Trophoblast cell (in vitro differentiated cells and primary cell): ENCODE measurements at regions not wholly inside any gene's neighbourhood (a gene's known extent, or its start where the extent isn't known, plus 50 kb on each side); places are given as distances from the start of the nearest gene placed in this dataset.

Experiments used
- DNase-seq, 2 donors: peaks; one replicate each; pipeline ENCODE4 v3.0.0-alpha.2; 2016
- H2AFZ ChIP-seq: 2 replicates; pipeline ENCODE4 v1.6.1; 2013; ENCODE audit warnings: low read length, moderate library complexity, mild to moderate bottlenecking; ENCODE audit not compliant: insufficient read depth, poor library complexity
- H2AK5ac ChIP-seq: 2 replicates; pipeline ENCODE4 v1.6.1; 2013; ENCODE audit warnings: mild to moderate bottlenecking, low read length
- H2BK120ac ChIP-seq: 2 replicates; pipeline ENCODE4 v1.6.1; 2013; ENCODE audit warnings: low read length, mild to moderate bottlenecking, moderate library complexity; ENCODE audit not compliant: insufficient read depth, poor library complexity
- H2BK12ac ChIP-seq: 2 replicates; pipeline ENCODE4 v1.6.1; 2013; ENCODE audit warnings: mild to moderate bottlenecking, low read length, moderate library complexity
- H2BK5ac ChIP-seq: 2 replicates; pipeline ENCODE4 v1.6.1; 2013; ENCODE audit warnings: low read length, low read depth, moderate library complexity, mild to moderate bottlenecking; ENCODE audit not compliant: poor library complexity
- H3K14ac ChIP-seq: 2 replicates; pipeline ENCODE4 v1.6.1; 2013; ENCODE audit warnings: mild to moderate bottlenecking, low read length
- H3K18ac ChIP-seq: 2 replicates; pipeline ENCODE4 v1.6.1; 2013; ENCODE audit warnings: mild to moderate bottlenecking, low read length
- H3K23ac ChIP-seq: 2 replicates; pipeline ENCODE4 v1.6.1; 2013; ENCODE audit warnings: low read length
- H3K27ac ChIP-seq: 2 replicates; pipeline ENCODE4 v1.5.1; 2013; ENCODE audit warnings: low read depth, mild to moderate bottlenecking, inconsistent platforms, low read length, moderate library complexity
- H3K27me3 ChIP-seq: 2 replicates; pipeline ENCODE4 v1.6.1; 2013; ENCODE audit warnings: inconsistent platforms, mild to moderate bottlenecking, low read length, moderate library complexity; ENCODE audit not compliant: insufficient read depth
- H3K36me3 ChIP-seq, 2 experiments: 1 replicate in 1 of 2; 2 replicates in 1 of 2; pipeline ENCODE4 v1.6.1; 2013; ENCODE audit warnings: low read length in 2 of 2, mild to moderate bottlenecking in 2 of 2, moderate library complexity in 1 of 2; ENCODE audit not compliant: insufficient read depth in 2 of 2, control insufficient read depth in 1 of 2
- H3K4ac ChIP-seq: 2 replicates; pipeline ENCODE4 v1.6.1; 2013; ENCODE audit warnings: low read depth, mild to moderate bottlenecking, low read length, moderate library complexity
- H3K4me1 ChIP-seq, 2 experiments: 1 replicate in 1 of 2; 2 replicates in 1 of 2; pipeline ENCODE4 v1.6.1; 2013; ENCODE audit warnings: low read length in 2 of 2, mild to moderate bottlenecking in 2 of 2, moderate library complexity in 1 of 2; ENCODE audit not compliant: insufficient read depth in 2 of 2, control insufficient read depth in 1 of 2
- H3K4me2 ChIP-seq: 2 replicates; pipeline ENCODE4 v1.6.1; 2013; ENCODE audit warnings: inconsistent platforms, mild to moderate bottlenecking, low read length, moderate library complexity
- H3K4me3 ChIP-seq: 2 replicates; pipeline ENCODE4 v1.5.1; 2013; ENCODE audit warnings: mild to moderate bottlenecking, low read depth, low read length, inconsistent platforms
- H3K79me1 ChIP-seq: one replicate; pipeline ENCODE4 v1.6.1; 2013; ENCODE audit warnings: low read length
- H3K79me2 ChIP-seq: 2 replicates; pipeline ENCODE4 v1.6.1; 2013; ENCODE audit warnings: low read length, mild to moderate bottlenecking; ENCODE audit not compliant: control insufficient read depth, insufficient read depth, poor library complexity
- H3K9ac ChIP-seq: 2 replicates; pipeline ENCODE4 v1.6.1; 2013; ENCODE audit warnings: mild to moderate bottlenecking, low read length
- H3K9me3 ChIP-seq: 2 replicates; pipeline ENCODE4 v1.6.1; 2013; ENCODE audit warnings: low read depth, mild to moderate bottlenecking, control low read depth, inconsistent platforms, low read length; ENCODE audit not compliant: insufficient read depth
- H4K12ac ChIP-seq: 2 replicates; pipeline ENCODE4 v1.6.1; 2013; ENCODE audit warnings: low read depth, mild to moderate bottlenecking, low read length, moderate library complexity
- H4K8ac ChIP-seq: 2 replicates; pipeline ENCODE4 v1.6.1; 2013; ENCODE audit warnings: low read depth, mild to moderate bottlenecking, low read length, moderate library complexity
- H4K91ac ChIP-seq: one replicate; pipeline ENCODE4 v1.6.1; 2013; ENCODE audit warnings: low read depth, mild to moderate bottlenecking, low read length, moderate library complexity
- WGBS: extraction: QIAGEN DNeasy Blood & Tissue Kit; methylation state at CpG from one replicate; pipeline ENCODE4 v1.1.7; 2013; ENCODE audit warnings: missing lambda C conversion rate; ENCODE audit not compliant: insufficient read length, insufficient coverage; ENCODE audit errors: extremely low coverage; 5-methylcytosine and 5-hydroxymethylcytosine counted together

DNA sequence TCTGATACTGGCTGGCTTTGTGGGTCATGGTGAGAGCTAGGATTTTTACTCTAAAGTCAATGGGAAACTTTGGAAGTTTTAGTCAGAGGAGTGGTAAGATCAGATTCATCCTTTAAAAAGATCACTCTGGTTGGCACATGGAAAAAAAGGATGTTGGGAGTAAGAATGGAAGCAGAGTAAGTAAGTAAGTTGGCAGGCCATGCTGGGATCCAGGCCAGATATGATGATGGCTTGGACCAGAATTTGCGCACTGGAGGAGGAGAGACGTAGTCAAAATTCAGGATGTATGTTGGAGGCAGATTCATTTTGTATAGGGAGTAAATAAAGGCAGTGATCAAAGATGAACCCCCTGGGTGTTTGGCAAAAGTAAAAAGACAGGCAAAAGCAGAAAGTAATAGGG is 283.3 kb upstream of the THSD7B start:
- no peaks in the 10 kb centered on the region for H3K79me2 ChIP-seq

DNA sequence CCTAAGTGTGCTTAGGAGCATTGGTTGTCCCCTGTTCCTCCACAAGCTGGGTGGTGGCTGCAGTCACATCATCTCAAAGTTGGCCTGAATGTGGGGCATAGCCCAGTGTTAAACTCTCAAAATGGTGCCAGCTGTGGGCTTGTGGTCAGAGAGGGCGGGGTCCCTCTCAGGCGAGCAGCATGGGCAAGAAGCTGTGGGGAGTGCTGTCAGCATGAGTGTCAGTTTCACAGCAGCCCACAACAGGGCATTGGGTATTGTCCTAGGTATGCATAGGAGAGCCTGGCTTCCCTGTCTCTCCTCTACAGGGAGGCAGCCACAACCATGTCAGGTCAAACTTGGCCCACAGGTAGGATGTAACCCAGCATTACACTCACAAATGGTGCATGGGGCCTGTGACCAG is 285.6 kb upstream of the THSD7B start:
- Histone ChIP-seq H4K12ac (no peak overlapping the region), H2BK12ac (no peak overlapping the region), H3K23ac (no peak overlapping the region), H3K14ac (no peak overlapping the region), H3K4me1 (no peaks in the 10 kb centered on the region), H2BK5ac (no peak overlapping the region), H3K27ac (no peak overlapping the region), H3K9me3 (no peaks in the 10 kb centered on the region), H3K4me2 (no peak overlapping the region), H2AFZ (no peak overlapping the region), H4K91ac (no peak overlapping the region), H3K18ac (no peak overlapping the region), H3K79me1 (no peaks in the 10 kb centered on the region), H3K27me3 (no peaks in the 10 kb centered on the region), H3K4me3 (no peak overlapping the region), H4K8ac (no peak overlapping the region), H3K4ac (no peak overlapping the region), H3K36me3 (no peaks in the 10 kb centered on the region), H2BK120ac (no peak overlapping the region), H3K9ac (no peak overlapping the region), H2AK5ac (no peak overlapping the region), H3K79me2 (no peaks in the 10 kb centered on the region)
- no peak for DNase-seq
- WGBS, result no CpG with 5 or more reads among the region's 2 CpGs

More for the DNA sequence above, 283.3 kb upstream of the THSD7B start:
- Histone ChIP-seq H2AFZ (no peak overlapping the region), H2BK120ac (no peak overlapping the region), H3K4me1 (no peaks in the 10 kb centered on the region), H2BK12ac (no peak overlapping the region), H4K8ac (no peak overlapping the region), H4K91ac (no peak overlapping the region), H4K12ac (no peak overlapping the region), H3K14ac (no peak overlapping the region), H3K4ac (no peak overlapping the region), H3K9ac (no peak overlapping the region), H3K27me3 (no peaks in the 10 kb centered on the region), H3K18ac (no peak overlapping the region), H3K9me3 (no peaks in the 10 kb centered on the region), H3K27ac (no peak overlapping the region), H2BK5ac (no peak overlapping the region), H2AK5ac (no peak overlapping the region), H3K23ac (no peak overlapping the region), H3K36me3 (no peaks in the 10 kb centered on the region), H3K4me3 (no peak overlapping the region), H3K4me2 (no peak overlapping the region), H3K79me1 (no peaks in the 10 kb centered on the region)
- WGBS, result no CpG with 5 or more reads among the region's 2 CpGs
- DNase-seq, result no peak

DNA sequence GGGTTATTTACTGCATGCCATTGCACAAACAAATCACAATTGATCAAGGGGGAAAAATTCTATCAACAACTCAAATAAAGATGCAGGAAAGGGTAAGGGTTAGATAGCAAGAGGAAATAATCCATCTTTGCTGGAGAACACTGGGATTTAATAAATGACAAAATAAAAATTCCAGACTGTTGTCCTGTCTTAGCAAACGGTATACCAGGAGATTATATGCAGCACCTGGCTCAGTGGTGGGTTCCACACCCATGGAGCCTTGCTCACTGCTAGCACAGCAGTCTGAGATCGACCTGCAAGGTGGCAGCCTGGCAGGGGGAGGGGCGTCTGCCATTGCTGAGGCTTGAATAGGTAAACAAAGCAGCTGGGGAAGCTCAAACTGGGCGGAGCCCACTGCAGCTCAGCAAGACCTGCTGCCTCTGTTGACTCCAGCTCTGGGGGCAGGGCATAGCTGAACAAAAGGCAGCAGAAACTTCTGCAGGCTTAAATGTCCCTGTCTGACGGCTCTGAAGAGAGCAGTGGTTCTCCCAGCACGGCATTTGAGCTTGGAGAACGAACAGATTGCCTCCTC is 296.5 kb upstream of the THSD7B start:
- H4K91ac ChIP-seq, result no peak overlapping the region
- no peaks in the 10 kb centered on the region for H3K27me3 ChIP-seq
- no peak overlapping the region for H4K12ac ChIP-seq
- no peak overlapping the region for H3K9ac ChIP-seq
- no peak overlapping the region for H3K18ac ChIP-seq
- no peak overlapping the region for H3K4ac ChIP-seq
- H3K23ac ChIP-seq, result no peak overlapping the region
- no peak overlapping the region for H3K4me2 ChIP-seq
- no peak overlapping the region for H3K27ac ChIP-seq
- H2BK120ac ChIP-seq, result no peak overlapping the region
- no peaks in the 10 kb centered on the region for H3K36me3 ChIP-seq
- no peak overlapping the region for H2AK5ac ChIP-seq
- no peak overlapping the region for H4K8ac ChIP-seq
- H3K79me2 ChIP-seq, result no peaks in the 10 kb centered on the region
- H2BK5ac ChIP-seq, result no peak overlapping the region
- no peak overlapping the region for H2AFZ ChIP-seq
- H3K4me3 ChIP-seq, result no peak overlapping the region
- H2BK12ac ChIP-seq, result no peak overlapping the region
- no peak overlapping the region for H3K14ac ChIP-seq
- H3K4me1 ChIP-seq, result no peaks in the 10 kb centered on the region
- WGBS, result no CpG with 5 or more reads among the region's 7 CpGs
- DNase-seq, result no peak
- H3K9me3 ChIP-seq, result peaks cover 5% of the 10 kb centered on the region
- H3K79me1 ChIP-seq, result no peaks in the 10 kb centered on the region

DNA sequence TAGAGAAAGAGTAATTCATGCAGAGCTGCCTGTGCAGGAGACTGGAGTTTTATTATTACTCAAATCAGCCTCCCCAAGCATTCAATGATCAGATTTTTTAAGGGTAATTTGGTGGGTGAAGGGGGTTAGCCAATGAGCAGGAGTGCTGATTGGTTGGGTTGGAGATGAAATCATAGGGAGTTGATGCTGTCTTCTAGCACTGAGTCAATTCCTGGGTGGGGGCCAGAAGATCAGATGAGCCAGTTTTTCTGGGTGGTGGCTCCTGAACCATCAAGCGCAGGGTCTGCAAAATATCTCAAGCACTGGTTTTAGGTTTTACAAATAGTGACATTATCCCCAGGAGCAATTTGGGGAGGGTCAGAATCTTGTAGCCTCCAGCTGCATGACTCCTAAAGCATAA is 312.8 kb upstream of the THSD7B start:
- Histone ChIP-seq H3K36me3 (no peaks in the 10 kb centered on the region), H3K4ac (no peak overlapping the region), H2AK5ac (no peak overlapping the region), H3K4me1 (no peaks in the 10 kb centered on the region), H3K4me2 (no peak overlapping the region), H4K91ac (no peak overlapping the region), H3K9me3 (no peaks in the 10 kb centered on the region), H2BK12ac (no peak overlapping the region), H3K4me3 (no peak overlapping the region), H3K27me3 (no peaks in the 10 kb centered on the region), H3K79me2 (no peaks in the 10 kb centered on the region), H2BK120ac (no peak overlapping the region), H4K12ac (no peak overlapping the region), H3K23ac (no peak overlapping the region), H3K14ac (no peak overlapping the region), H3K9ac (no peak overlapping the region), H2AFZ (no peak overlapping the region), H3K79me1 (no peaks in the 10 kb centered on the region), H2BK5ac (no peak overlapping the region), H4K8ac (no peak overlapping the region), H3K18ac (no peak overlapping the region), H3K27ac (no peak overlapping the region)
- WGBS, result no CpG with 5 or more reads among the region's 1 CpG
- DNase-seq, result no peak
